CD4-positive, CD25-positive, alpha-beta regulatory T cell (primary cell): ENCODE measurements at regions not wholly inside any gene's neighbourhood (a gene's known extent, or its start where the extent isn't known, plus 50 kb on each side); places are given as distances from the start of the nearest gene placed in this dataset.

Experiments
- ATAC-seq, 2 donors: fragments of 150-1000 bp; cut with Tn5 transposase; one replicate each; pipeline ENCODE4 v1.10.0; 2021; ENCODE audit warnings: low read depth in 2 of 2, moderate number of reproducible peaks in 2 of 2, moderate library complexity in 1 of 2
- DNase-seq, 3 donors: peaks; one replicate each; pipeline versions ENCODE4 v3.0.0 to v3.0.0-alpha.2; 2012 to 2022; ENCODE audit warnings: mixed read lengths in 1 of 3
- H3K27ac ChIP-seq: one replicate; pipeline ENCODE4 v1.7.0; 2013; ENCODE audit warnings: mild to moderate bottlenecking, low read length; ENCODE audit not compliant: insufficient read depth, poor library complexity, severe bottlenecking
- H3K27me3 ChIP-seq: one replicate; pipeline ENCODE4 v1.7.0; 2013; ENCODE audit warnings: low read length; ENCODE audit not compliant: control insufficient read depth, insufficient read depth
- H3K36me3 ChIP-seq: one replicate; pipeline ENCODE4 v1.7.0; 2013; ENCODE audit warnings: mild to moderate bottlenecking, low read length, moderate library complexity; ENCODE audit not compliant: control insufficient read depth, insufficient read depth
- H3K4me1 ChIP-seq: 2 replicates; pipeline ENCODE4 v1.7.0; 2013; ENCODE audit warnings: mild to moderate bottlenecking, low read length; ENCODE audit not compliant: insufficient read depth, control insufficient read depth, poor library complexity, severe bottlenecking
- H3K4me3 ChIP-seq: one replicate; pipeline ENCODE4 v1.7.0; 2013; ENCODE audit warnings: low read depth, mild to moderate bottlenecking, low read length, moderate library complexity
- H3K9me3 ChIP-seq, 2 experiments: 1 replicate in 1 of 2; 2 replicates in 1 of 2; pipeline ENCODE4 v1.7.0; 2013; ENCODE audit warnings: low read length in 2 of 2, mild to moderate bottlenecking in 1 of 2, moderate library complexity in 1 of 2; ENCODE audit not compliant: control insufficient read depth in 2 of 2
- H3K27ac Mint-ChIP-seq, 3 donors: one replicate each; pipeline ENCODE4 v1.8.0; 2020 to 2022; ENCODE audit warnings: mild to moderate bottlenecking in 3 of 3, mixed read lengths in 3 of 3, moderate library complexity in 2 of 3
- H3K27me3 Mint-ChIP-seq: one replicate; pipeline ENCODE4 v1.8.0; 2022; ENCODE audit warnings: mild to moderate bottlenecking, mixed read lengths
- H3K36me3 Mint-ChIP-seq: one replicate; pipeline ENCODE4 v1.8.0; 2020; ENCODE audit warnings: mixed read lengths
- H3K4me1 Mint-ChIP-seq, 4 donors: one replicate each; pipeline ENCODE4 v1.8.0; 2020 to 2022; ENCODE audit warnings: mixed read lengths in 4 of 4, mild to moderate bottlenecking in 1 of 4
- H3K4me3 Mint-ChIP-seq, 4 donors: one replicate each; pipeline ENCODE4 v1.8.0; 2020 to 2022; ENCODE audit warnings: mild to moderate bottlenecking in 4 of 4, mixed read lengths in 4 of 4, moderate library complexity in 3 of 4
- H3K9me3 Mint-ChIP-seq, 7 donors: one replicate each; pipeline ENCODE4 v1.8.0; 2020 to 2022; ENCODE audit warnings: mixed read lengths in 7 of 7, mild to moderate bottlenecking in 3 of 7, moderate library complexity in 2 of 7

DNA sequence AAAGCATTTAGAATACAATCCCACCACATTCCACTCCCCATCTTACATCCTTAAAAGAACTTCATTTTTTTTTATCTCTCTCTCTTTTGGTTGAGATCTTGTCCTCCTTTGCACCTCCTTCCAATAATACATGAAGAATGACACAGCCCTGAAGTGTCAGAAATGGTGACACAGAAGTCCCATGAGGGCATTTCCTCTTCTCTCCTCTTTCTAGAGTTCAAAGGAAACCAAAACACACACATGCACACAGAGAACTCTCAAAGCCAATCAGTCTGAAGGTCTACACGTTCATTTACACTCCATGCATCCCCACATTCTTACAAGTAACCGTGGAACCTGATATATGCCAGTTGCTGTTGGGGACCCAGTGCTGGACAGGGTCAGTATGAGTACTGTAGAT, 450.7 kb downstream of the HNRNPD start:
- no peak for ATAC-seq

DNA sequence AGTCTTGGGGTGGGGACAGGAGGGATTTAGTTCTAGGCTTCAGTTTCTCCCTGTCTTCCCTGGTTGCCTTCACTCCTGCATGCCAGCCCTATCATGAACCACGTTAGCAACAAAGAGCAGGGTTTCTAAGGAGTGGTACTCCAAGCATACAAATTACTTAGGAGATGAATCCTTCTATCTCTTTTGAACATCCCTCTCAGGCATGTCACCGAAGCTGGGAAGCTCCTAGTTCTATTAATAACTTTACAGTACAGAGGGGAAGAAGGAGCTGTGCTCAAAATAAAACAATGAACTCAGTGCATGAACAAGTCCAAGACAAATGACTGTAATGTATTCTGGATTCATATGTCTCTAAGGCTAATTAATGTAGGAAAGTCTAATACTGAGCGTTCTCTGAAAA, 450.6 kb upstream of the RASGEF1B start:
- no peak overlapping the region for H3K4me3 ChIP-seq
- H3K27me3 Mint-ChIP-seq = peaks cover 9% of the 10 kb centered on the region
- no peak overlapping the region for H3K4me3 Mint-ChIP-seq
- H3K27ac ChIP-seq = no peak overlapping the region
- DNase-seq (no peak), ATAC-seq (no peak)
- H3K9me3 Mint-ChIP-seq = peaks cover 0 to 3% (median 0%) of the 10 kb centered on the region in 7 donors
- H3K36me3 ChIP-seq = no peaks in the 10 kb centered on the region
- H3K36me3 Mint-ChIP-seq = no peaks in the 10 kb centered on the region
- H3K27me3 ChIP-seq = no peaks in the 10 kb centered on the region
- no peak overlapping the region for H3K27ac Mint-ChIP-seq
- no peaks in the 10 kb centered on the region for H3K9me3 ChIP-seq
- H3K4me1 Mint-ChIP-seq = no peaks in the 10 kb centered on the region
- H3K4me1 ChIP-seq = no peaks in the 10 kb centered on the region

More for the DNA sequence above, 450.7 kb downstream of the HNRNPD start:
- no peak overlapping the region for H3K27ac ChIP-seq
- no peaks in the 10 kb centered on the region for H3K36me3 Mint-ChIP-seq
- H3K27me3 ChIP-seq = no peaks in the 10 kb centered on the region
- no peaks in the 10 kb centered on the region for H3K9me3 ChIP-seq
- peaks cover 0 to 3% (median 0%) of the 10 kb centered on the region in 7 donors for H3K9me3 Mint-ChIP-seq
- peaks cover 9% of the 10 kb centered on the region for H3K27me3 Mint-ChIP-seq
- H3K27ac Mint-ChIP-seq = no peak overlapping the region
- H3K4me3 ChIP-seq = no peak overlapping the region
- H3K4me3 Mint-ChIP-seq = no peak overlapping the region
- H3K36me3 ChIP-seq = no peaks in the 10 kb centered on the region
- H3K4me1 ChIP-seq = no peaks in the 10 kb centered on the region
- H3K4me1 Mint-ChIP-seq = no peaks in the 10 kb centered on the region
- DNase-seq = no peak

- no peak overlapping the region for H3K27ac ChIP-seq
- no peaks in the 10 kb centered on the region for H3K36me3 ChIP-seq
- no peak overlapping the region for H3K4me3 Mint-ChIP-seq
- H3K27me3 ChIP-seq = no peaks in the 10 kb centered on the region
- H3K9me3 Mint-ChIP-seq = peaks cover 0 to 2% (median 0%) of the 10 kb centered on the region in 7 donors
- H3K27ac Mint-ChIP-seq = no peak overlapping the region
- DNase-seq (no peak), ATAC-seq (no peak)
- H3K36me3 Mint-ChIP-seq = no peaks in the 10 kb centered on the region
- no peaks in the 10 kb centered on the region for H3K4me1 ChIP-seq
- H3K9me3 ChIP-seq = no peaks in the 10 kb centered on the region
- H3K4me3 ChIP-seq = no peak overlapping the region
- H3K4me1 Mint-ChIP-seq = no peaks in the 10 kb centered on the region
- H3K27me3 Mint-ChIP-seq = peaks cover 9% of the 10 kb centered on the region
Observed at GRCh38 chr4:81921751-81922159, 450.0 kb upstream of the RASGEF1B start.

- Histone ChIP-seq H3K4me1 (no peaks in the 10 kb centered on the region), H3K27ac (no peak overlapping the region), H3K4me3 (no peak overlapping the region), H3K9me3 (no peaks in the 10 kb centered on the region), H3K27me3 (no peaks in the 10 kb centered on the region), H3K36me3 (no peaks in the 10 kb centered on the region)
- H3K4me1 Mint-ChIP-seq = no peaks in the 10 kb centered on the region
- no peak overlapping the region for H3K4me3 Mint-ChIP-seq
- H3K9me3 Mint-ChIP-seq = no peaks in the 10 kb centered on the region
- H3K36me3 Mint-ChIP-seq = no peaks in the 10 kb centered on the region
- ATAC-seq = no peak
- no peak overlapping the region for H3K27ac Mint-ChIP-seq
- DNase-seq = no peak
- H3K27me3 Mint-ChIP-seq = peaks cover 9% of the 10 kb centered on the region
Observed at GRCh38 chr4:81919810-81920209, 448.1 kb upstream of the RASGEF1B start.

DNA sequence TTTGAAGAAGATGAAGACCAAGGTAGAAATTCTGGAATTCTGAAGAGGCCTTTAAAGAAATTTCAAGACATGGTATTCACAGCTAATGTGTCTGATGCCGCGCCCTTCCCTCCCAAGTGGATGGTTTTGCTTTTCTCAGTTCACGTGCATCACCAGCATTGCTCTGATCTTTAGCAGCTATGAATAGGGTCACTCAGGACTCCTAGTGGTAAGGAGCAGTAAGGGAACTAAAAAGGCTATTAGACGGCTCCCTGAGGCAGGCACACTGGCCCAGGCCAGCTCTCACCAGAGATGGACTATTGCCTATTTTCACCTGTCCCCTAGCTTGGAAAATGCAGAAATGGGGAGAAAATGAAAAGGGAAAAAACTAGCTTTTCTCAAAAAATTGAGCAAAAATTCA, 447.5 kb upstream of the RASGEF1B start:
- Histone ChIP-seq H3K4me1 (no peaks in the 10 kb centered on the region), H3K36me3 (no peaks in the 10 kb centered on the region), H3K9me3 (no peaks in the 10 kb centered on the region), H3K4me3 (no peak overlapping the region), H3K27me3 (no peaks in the 10 kb centered on the region), H3K27ac (no peak overlapping the region)
- ATAC-seq (no peak), DNase-seq (peak in 1 of 3 donors; percentile 15)
- Mint-ChIP-seq H3K4me1 (no peaks in the 10 kb centered on the region), H3K36me3 (no peaks in the 10 kb centered on the region), H3K9me3 (no peaks in the 10 kb centered on the region), H3K27me3 (peaks cover 11% of the 10 kb centered on the region), H3K27ac (no peak overlapping the region), H3K4me3 (no peak overlapping the region)

DNA sequence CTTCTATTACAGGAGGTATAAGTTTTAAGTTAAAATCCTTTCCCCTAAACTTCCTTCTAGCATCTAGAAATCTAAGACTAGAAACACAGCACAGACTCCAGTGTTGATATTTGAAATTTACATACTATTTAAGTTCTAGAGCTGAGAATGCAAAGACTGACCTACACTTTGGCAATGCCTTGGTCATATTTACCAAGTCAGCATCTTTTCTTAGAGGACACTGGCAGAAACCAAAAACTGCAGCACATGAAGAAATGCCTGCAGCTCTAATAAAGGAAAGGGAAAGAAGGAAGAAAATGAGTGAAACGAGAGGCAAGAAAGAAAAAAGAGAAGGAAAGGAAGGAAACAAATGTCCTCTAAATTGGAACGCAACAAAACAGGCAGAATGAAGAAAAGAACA, 443.7 kb upstream of the RASGEF1B start:
- no peak overlapping the region for H3K27ac Mint-ChIP-seq

DNA sequence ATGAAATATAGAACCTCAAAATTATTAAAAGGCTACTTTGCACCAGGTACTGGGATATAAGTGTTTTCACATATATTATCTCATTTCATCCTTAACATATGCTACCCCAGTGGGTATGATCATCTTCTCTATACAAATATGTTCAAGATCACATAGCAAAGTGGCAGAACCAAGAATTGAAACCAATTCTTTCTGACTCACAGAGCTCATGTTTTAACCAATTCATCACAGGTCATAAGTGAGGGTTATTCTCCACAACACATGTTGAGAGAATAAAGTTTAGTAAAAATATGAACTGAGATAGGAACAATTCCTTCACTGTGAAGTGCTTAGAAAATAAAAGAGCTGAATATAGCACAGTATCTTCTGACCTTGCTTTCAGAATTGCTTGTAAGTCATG, 442.9 kb upstream of the RASGEF1B start:
- Mint-ChIP-seq H3K9me3 (no peaks in the 10 kb centered on the region), H3K36me3 (no peaks in the 10 kb centered on the region), H3K4me1 (no peaks in the 10 kb centered on the region), H3K27ac (no peak overlapping the region), H3K27me3 (peaks cover 9% of the 10 kb centered on the region), H3K4me3 (no peak overlapping the region)
- Histone ChIP-seq H3K9me3 (no peaks in the 10 kb centered on the region), H3K27me3 (no peaks in the 10 kb centered on the region), H3K4me1 (no peaks in the 10 kb centered on the region), H3K4me3 (no peak overlapping the region), H3K36me3 (no peaks in the 10 kb centered on the region), H3K27ac (no peak overlapping the region)
- ATAC-seq (no peak), DNase-seq (no peak)

More for the DNA sequence above, 443.7 kb upstream of the RASGEF1B start:
- Mint-ChIP-seq H3K9me3 (no peaks in the 10 kb centered on the region), H3K27me3 (peaks cover 9% of the 10 kb centered on the region), H3K36me3 (no peaks in the 10 kb centered on the region), H3K4me3 (no peak overlapping the region), H3K4me1 (no peaks in the 10 kb centered on the region)
- Histone ChIP-seq H3K9me3 (no peaks in the 10 kb centered on the region), H3K27ac (no peak overlapping the region), H3K36me3 (no peaks in the 10 kb centered on the region), H3K27me3 (no peaks in the 10 kb centered on the region), H3K4me1 (no peaks in the 10 kb centered on the region), H3K4me3 (no peak overlapping the region)
- ATAC-seq = no peak
- no peak for DNase-seq

GRCh38 chr4:81913427-81913879, 441.7 kb upstream of the RASGEF1B start:
- H3K36me3 ChIP-seq = no peaks in the 10 kb centered on the region
- no peak overlapping the region for H3K4me3 ChIP-seq
- H3K9me3 Mint-ChIP-seq = no peaks in the 10 kb centered on the region
- no peak overlapping the region for H3K27ac Mint-ChIP-seq
- H3K27me3 ChIP-seq = no peaks in the 10 kb centered on the region
- H3K4me1 ChIP-seq = no peaks in the 10 kb centered on the region
- H3K27me3 Mint-ChIP-seq = peaks cover 9% of the 10 kb centered on the region
- peak; percentile 45 to 53 for ATAC-seq
- H3K4me3 Mint-ChIP-seq = no peak overlapping the region
- DNase-seq = peak; percentile 7 to 64 (median 46)
- H3K9me3 ChIP-seq = no peaks in the 10 kb centered on the region
- no peak overlapping the region for H3K27ac ChIP-seq
- no peaks in the 10 kb centered on the region for H3K4me1 Mint-ChIP-seq
- no peaks in the 10 kb centered on the region for H3K36me3 Mint-ChIP-seq
